PC-9 (cell line): ENCODE measurements at regions not wholly inside any gene's neighbourhood (a gene's known extent, or its start where the extent isn't known, plus 50 kb on each side); places are given as distances from the start of the nearest gene placed in this dataset.

Source experiments
- EZH2 ChIP-seq: fragments of 200-600 bp; sonication (generic); IDR thresholded peaks from 2 replicates; pipeline ENCODE4 v1.8.0; 2017; ENCODE audit warnings: antibody characterized with exemption, low read depth
- TF ChIP-seq, protein P1 (sequence below): fragments of 200-600 bp; sonication (generic); conservative IDR thresholded peaks from 2 replicates; pipeline ENCODE4 v1.6.1; 2017; ENCODE audit warnings: mixed run types, antibody characterized with exemption, mild to moderate bottlenecking, moderate library complexity

DNA sequence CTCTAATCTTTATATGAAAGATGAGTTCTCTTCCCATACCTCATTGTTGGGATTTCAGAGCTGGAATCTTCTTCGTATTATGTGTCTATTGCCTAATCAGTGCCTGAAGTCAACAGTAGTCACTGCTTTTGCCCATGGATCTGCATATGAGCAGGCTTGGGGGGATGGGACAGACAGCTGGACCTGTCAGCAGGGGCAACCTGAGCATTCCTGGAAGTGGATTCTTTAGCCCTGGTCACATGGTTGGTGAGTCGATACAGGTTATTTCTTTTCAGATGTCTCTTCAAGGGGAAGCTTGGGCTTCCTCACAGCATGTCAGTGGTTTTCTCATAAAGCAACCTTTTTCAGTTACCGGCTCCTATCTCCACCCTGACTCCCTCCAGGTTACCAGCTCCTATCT, 97.3 kb upstream of the RBM19 start:
- TF ChIP-seq, protein P1, sequence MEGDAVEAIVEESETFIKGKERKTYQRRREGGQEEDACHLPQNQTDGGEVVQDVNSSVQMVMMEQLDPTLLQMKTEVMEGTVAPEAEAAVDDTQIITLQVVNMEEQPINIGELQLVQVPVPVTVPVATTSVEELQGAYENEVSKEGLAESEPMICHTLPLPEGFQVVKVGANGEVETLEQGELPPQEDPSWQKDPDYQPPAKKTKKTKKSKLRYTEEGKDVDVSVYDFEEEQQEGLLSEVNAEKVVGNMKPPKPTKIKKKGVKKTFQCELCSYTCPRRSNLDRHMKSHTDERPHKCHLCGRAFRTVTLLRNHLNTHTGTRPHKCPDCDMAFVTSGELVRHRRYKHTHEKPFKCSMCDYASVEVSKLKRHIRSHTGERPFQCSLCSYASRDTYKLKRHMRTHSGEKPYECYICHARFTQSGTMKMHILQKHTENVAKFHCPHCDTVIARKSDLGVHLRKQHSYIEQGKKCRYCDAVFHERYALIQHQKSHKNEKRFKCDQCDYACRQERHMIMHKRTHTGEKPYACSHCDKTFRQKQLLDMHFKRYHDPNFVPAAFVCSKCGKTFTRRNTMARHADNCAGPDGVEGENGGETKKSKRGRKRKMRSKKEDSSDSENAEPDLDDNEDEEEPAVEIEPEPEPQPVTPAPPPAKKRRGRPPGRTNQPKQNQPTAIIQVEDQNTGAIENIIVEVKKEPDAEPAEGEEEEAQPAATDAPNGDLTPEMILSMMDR, result no peak
- no peak for TF ChIP-seq EZH2
